Activated T-cell treated with anti-CD3 and anti-CD28 coated beads, Interleukin-2, amount 50 U/mL, for 48 hours (primary cell): ENCODE measurements at regions not wholly inside any gene's neighbourhood (a gene's known extent, or its start where the extent isn't known, plus 50 kb on each side); places are given as distances from the start of the nearest gene placed in this dataset.
"Not testable (repeated sequence)": the region's sequence is repeated elsewhere in the genome, so short reads cannot be mapped to it uniquely, and the experiment has no call there.

Experiments
- DNase-seq, 2 experiments: peaks; one replicate each; pipeline ENCODE4 v3.0.0-alpha.2; 2020

GRCh38 chr15:81939604-81940440, 106.0 kb downstream of the MEX3B start:
- DNase-seq = peak; percentile 28 to 32

GRCh38 chr15:81937189-81937588, 108.6 kb downstream of the MEX3B start:
- no peak for DNase-seq

- DNase-seq = no peak
Observed at GRCh38 chr15:81930582-81931369, 115.0 kb downstream of the MEX3B start.

GRCh38 chr15:81929557-81929956, 116.3 kb downstream of the MEX3B start:
- no peak for DNase-seq

GRCh38 chr15:81926981-81927380, 118.8 kb downstream of the MEX3B start:
- no peak for DNase-seq

GRCh38 chr15:81924729-81925128, 121.1 kb downstream of the MEX3B start:
- DNase-seq = no peak

- no peak for DNase-seq
Observed at GRCh38 chr15:81923561-81924350, 122.1 kb downstream of the MEX3B start.

GRCh38 chr15:81922143-81922542, 123.7 kb downstream of the MEX3B start:
- DNase-seq = no peak

- no peak for DNase-seq
Observed at GRCh38 chr15:81921163-81921562, 124.7 kb downstream of the MEX3B start.

GRCh38 chr15:81918767-81919166, 127.1 kb downstream of the MEX3B start:
- DNase-seq = not testable (repeated sequence)

- DNase-seq = no peak
Observed at GRCh38 chr15:81916451-81916850, 129.4 kb downstream of the MEX3B start.

GRCh38 chr15:81915990-81916389, 129.8 kb downstream of the MEX3B start:
- no peak for DNase-seq

GRCh38 chr15:81914734-81915256, 131.0 kb downstream of the MEX3B start:
- DNase-seq = no peak

- no peak for DNase-seq
Observed at GRCh38 chr15:81914333-81914732, 131.5 kb downstream of the MEX3B start.

- no peak for DNase-seq
Observed at GRCh38 chr15:81911022-81911971, 134.5 kb downstream of the MEX3B start.

- DNase-seq = no peak
Observed at GRCh38 chr15:81910355-81911021, 135.3 kb downstream of the MEX3B start.

- DNase-seq = no peak
Observed at GRCh38 chr15:81909011-81909358, 136.8 kb downstream of the MEX3B start.

GRCh38 chr15:81908111-81908510, 137.7 kb downstream of the MEX3B start:
- no peak for DNase-seq

- no peak for DNase-seq
Observed at GRCh38 chr15:81907521-81907920, 138.3 kb downstream of the MEX3B start.

GRCh38 chr15:81905889-81906288, 139.9 kb downstream of the MEX3B start:
- no peak for DNase-seq

GRCh38 chr15:81901319-81901718, 144.5 kb downstream of the MEX3B start:
- DNase-seq = no peak
